Tibial nerve (tissue), 4 donors: ENCODE measurements at regions not wholly inside any gene's neighbourhood (a gene's known extent, or its start where the extent isn't known, plus 50 kb on each side); places are given as distances from the start of the nearest gene placed in this dataset.

Experiments used
- EP300 ChIP-seq, 2 donors: sonication (generic); formaldehyde crosslinking; IDR thresholded peaks; one replicate each; pipeline ENCODE4 v1.6.1; 2017; ENCODE audit warnings: antibody characterized with exemption in 2 of 2, mild to moderate bottlenecking in 1 of 2
- POLR2A ChIP-seq, 2 donors: fragments of 450-650 bp; IDR thresholded peaks; one replicate each; pipeline ENCODE4 v1.6.1; 2017; ENCODE audit warnings: antibody characterized with exemption in 2 of 2, mild to moderate bottlenecking in 2 of 2, moderate library complexity in 2 of 2
- TF ChIP-seq, protein P1 (sequence below), 5 experiments: fragments of 200-600 bp in 3 of 5; fragments of 450-650 bp in 2 of 5; sonication (generic) in 3 of 5; IDR thresholded peaks; one replicate each; pipeline ENCODE4 v1.5.1; 2016 to 2019; ENCODE audit warnings: antibody characterized with exemption in 5 of 5, mild to moderate bottlenecking in 3 of 5, moderate library complexity in 2 of 5

DNA sequence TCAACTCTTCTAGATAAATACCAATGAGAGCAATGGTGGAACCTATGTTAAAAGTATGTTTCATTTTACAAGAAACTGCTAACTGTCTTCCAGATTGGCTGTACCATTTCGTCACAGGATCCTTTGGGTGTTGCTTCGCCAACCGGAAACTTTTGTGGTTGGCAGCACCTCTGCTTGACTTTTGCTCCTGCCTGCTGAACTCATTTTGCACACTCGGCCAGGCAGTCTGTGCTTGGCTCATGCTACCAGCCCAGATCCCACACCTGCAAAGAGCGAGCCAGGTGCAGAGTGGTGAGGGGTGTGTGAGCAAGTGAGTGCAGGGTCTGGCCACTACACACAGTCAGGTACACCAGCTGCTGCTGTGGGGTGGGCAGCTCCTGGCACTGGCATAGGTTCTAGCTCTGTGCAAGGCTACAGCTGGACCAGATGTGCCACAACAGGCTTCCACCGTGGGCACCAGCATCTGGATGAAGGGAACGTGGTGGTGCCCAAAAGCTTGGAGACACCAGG is 422.3 kb downstream of the PRR16 start:
- TF ChIP-seq, protein P1, sequence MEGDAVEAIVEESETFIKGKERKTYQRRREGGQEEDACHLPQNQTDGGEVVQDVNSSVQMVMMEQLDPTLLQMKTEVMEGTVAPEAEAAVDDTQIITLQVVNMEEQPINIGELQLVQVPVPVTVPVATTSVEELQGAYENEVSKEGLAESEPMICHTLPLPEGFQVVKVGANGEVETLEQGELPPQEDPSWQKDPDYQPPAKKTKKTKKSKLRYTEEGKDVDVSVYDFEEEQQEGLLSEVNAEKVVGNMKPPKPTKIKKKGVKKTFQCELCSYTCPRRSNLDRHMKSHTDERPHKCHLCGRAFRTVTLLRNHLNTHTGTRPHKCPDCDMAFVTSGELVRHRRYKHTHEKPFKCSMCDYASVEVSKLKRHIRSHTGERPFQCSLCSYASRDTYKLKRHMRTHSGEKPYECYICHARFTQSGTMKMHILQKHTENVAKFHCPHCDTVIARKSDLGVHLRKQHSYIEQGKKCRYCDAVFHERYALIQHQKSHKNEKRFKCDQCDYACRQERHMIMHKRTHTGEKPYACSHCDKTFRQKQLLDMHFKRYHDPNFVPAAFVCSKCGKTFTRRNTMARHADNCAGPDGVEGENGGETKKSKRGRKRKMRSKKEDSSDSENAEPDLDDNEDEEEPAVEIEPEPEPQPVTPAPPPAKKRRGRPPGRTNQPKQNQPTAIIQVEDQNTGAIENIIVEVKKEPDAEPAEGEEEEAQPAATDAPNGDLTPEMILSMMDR (IDR thresholded peaks at IDR 0.05): no peak
- TF ChIP-seq POLR2A (IDR thresholded peaks at IDR 0.05) (no peak), EP300 (IDR thresholded peaks at IDR 0.05) (no peak)
